ENCODE measurements at regions not wholly inside any gene's neighbourhood (a gene's known extent, or its start where the extent isn't known, plus 50 kb on each side); places are given as distances from the start of the nearest gene placed in this dataset.

- Histone ChIP-seq H3K27me3 (ENCODE audit: insufficient read depth, low read length, poor library complexity) (no peaks in the 10 kb centered on the region), H4K20me1 (ENCODE audit: insufficient read depth, low read length) (no peaks in the 10 kb centered on the region), H3K4me3 (ENCODE audit: low read depth in 1 of 2, low read length in 2 of 2) (no peak overlapping the region), H3K36me3 (ENCODE audit: insufficient read depth, low read length) (no peaks in the 10 kb centered on the region), H3K9ac (ENCODE audit: low read depth, low read length) (no peak overlapping the region), H3K9me3 (ENCODE audit: insufficient read depth, low read length, severe bottlenecking) (no peaks in the 10 kb centered on the region), H3K27ac (ENCODE audit: low read length) (no peak overlapping the region), H3K4me2 (ENCODE audit: insufficient read depth, low read length) (no peak overlapping the region), H2AFZ (ENCODE audit: low read depth, low read length) (no peak overlapping the region), H3K4me1 (ENCODE audit: insufficient read depth, low read length) (no peaks in the 10 kb centered on the region), H3K79me2 (ENCODE audit: insufficient read depth, low read length) (no peaks in the 10 kb centered on the region)
- no peak for TF ChIP-seq CTCF (IDR thresholded peaks at IDR 0.05; ENCODE audit: borderline replicate concordance, extremely low read depth, low read length, poor library complexity, severe bottlenecking)
- TF ChIP-seq EZH2 (IDR thresholded peaks at IDR 0.05; ENCODE audit: borderline replicate concordance, low read depth, low read length, severe bottlenecking), result no peak
- DNase-seq, result no peak
- ATAC-seq (ENCODE audit: insufficient read depth, low read depth), result no peak
Measured at GRCh38 chr1:5222626-5223025, 568.2 kb downstream of the AJAP1 start.

- DNase-seq (no peak), ATAC-seq (ENCODE audit: insufficient read depth, low read depth) (no peak)
- no peak overlapping the region for H2AFZ ChIP-seq (ENCODE audit: low read depth, low read length)
- no peak overlapping the region for H3K4me3 ChIP-seq (ENCODE audit: low read depth in 1 of 2, low read length in 2 of 2)
- H3K27me3 ChIP-seq (ENCODE audit: insufficient read depth, low read length, poor library complexity), result no peaks in the 10 kb centered on the region
- H3K4me1 ChIP-seq (ENCODE audit: insufficient read depth, low read length), result no peaks in the 10 kb centered on the region
- H3K27ac ChIP-seq (ENCODE audit: low read length), result no peak overlapping the region
- no peaks in the 10 kb centered on the region for H3K36me3 ChIP-seq (ENCODE audit: insufficient read depth, low read length)
- H3K79me2 ChIP-seq (ENCODE audit: insufficient read depth, low read length), result no peaks in the 10 kb centered on the region
- no peak for TF ChIP-seq CTCF (IDR thresholded peaks at IDR 0.05; ENCODE audit: borderline replicate concordance, extremely low read depth, low read length, poor library complexity, severe bottlenecking)
- TF ChIP-seq EZH2 (IDR thresholded peaks at IDR 0.05; ENCODE audit: borderline replicate concordance, low read depth, low read length, severe bottlenecking), result no peak
- H3K9ac ChIP-seq (ENCODE audit: low read depth, low read length), result no peak overlapping the region
- no peak overlapping the region for H3K4me2 ChIP-seq (ENCODE audit: insufficient read depth, low read length)
- no peaks in the 10 kb centered on the region for H3K9me3 ChIP-seq (ENCODE audit: insufficient read depth, low read length, severe bottlenecking)
- no peaks in the 10 kb centered on the region for H4K20me1 ChIP-seq (ENCODE audit: insufficient read depth, low read length)
Measured at GRCh38 chr1:5221451-5221850, 567.0 kb downstream of the AJAP1 start.

- Histone ChIP-seq H3K4me2 (ENCODE audit: insufficient read depth, low read length) (no peak overlapping the region), H4K20me1 (ENCODE audit: insufficient read depth, low read length) (no peaks in the 10 kb centered on the region), H3K9me3 (ENCODE audit: insufficient read depth, low read length, severe bottlenecking) (no peaks in the 10 kb centered on the region), H3K9ac (ENCODE audit: low read depth, low read length) (no peak overlapping the region), H3K79me2 (ENCODE audit: insufficient read depth, low read length) (no peaks in the 10 kb centered on the region), H2AFZ (ENCODE audit: low read depth, low read length) (no peak overlapping the region), H3K27me3 (ENCODE audit: insufficient read depth, low read length, poor library complexity) (no peaks in the 10 kb centered on the region), H3K27ac (ENCODE audit: low read length) (no peak overlapping the region), H3K4me3 (ENCODE audit: low read depth in 1 of 2, low read length in 2 of 2) (no peak overlapping the region), H3K36me3 (ENCODE audit: insufficient read depth, low read length) (no peaks in the 10 kb centered on the region), H3K4me1 (ENCODE audit: insufficient read depth, low read length) (no peaks in the 10 kb centered on the region)
- DNase-seq (no peak), ATAC-seq (ENCODE audit: insufficient read depth, low read depth) (no peak)
- TF ChIP-seq CTCF (IDR thresholded peaks at IDR 0.05; ENCODE audit: borderline replicate concordance, extremely low read depth, low read length, poor library complexity, severe bottlenecking) (no peak), EZH2 (IDR thresholded peaks at IDR 0.05; ENCODE audit: borderline replicate concordance, low read depth, low read length, severe bottlenecking) (no peak)
Measured at GRCh38 chr1:5220821-5221220, 566.4 kb downstream of the AJAP1 start.

GRCh38 chr1:5220421-5220820 is 566.0 kb downstream of the AJAP1 start:
- DNase-seq (no peak), ATAC-seq (ENCODE audit: insufficient read depth, low read depth) (no peak)
- Histone ChIP-seq H3K36me3 (ENCODE audit: insufficient read depth, low read length) (no peaks in the 10 kb centered on the region), H3K9me3 (ENCODE audit: insufficient read depth, low read length, severe bottlenecking) (no peaks in the 10 kb centered on the region), H3K27me3 (ENCODE audit: insufficient read depth, low read length, poor library complexity) (no peaks in the 10 kb centered on the region), H3K4me1 (ENCODE audit: insufficient read depth, low read length) (no peaks in the 10 kb centered on the region), H3K4me3 (ENCODE audit: low read depth in 1 of 2, low read length in 2 of 2) (no peak overlapping the region), H3K27ac (ENCODE audit: low read length) (no peak overlapping the region), H3K4me2 (ENCODE audit: insufficient read depth, low read length) (no peak overlapping the region), H3K79me2 (ENCODE audit: insufficient read depth, low read length) (no peaks in the 10 kb centered on the region), H2AFZ (ENCODE audit: low read depth, low read length) (no peak overlapping the region), H3K9ac (ENCODE audit: low read depth, low read length) (no peak overlapping the region), H4K20me1 (ENCODE audit: insufficient read depth, low read length) (no peaks in the 10 kb centered on the region)
- TF ChIP-seq EZH2 (IDR thresholded peaks at IDR 0.05; ENCODE audit: borderline replicate concordance, low read depth, low read length, severe bottlenecking) (no peak), CTCF (IDR thresholded peaks at IDR 0.05; ENCODE audit: borderline replicate concordance, extremely low read depth, low read length, poor library complexity, severe bottlenecking) (no peak)
